SH-SY5Y (cell line): ENCODE measurements at regions not wholly inside any gene's neighbourhood (a gene's known extent, or its start where the extent isn't known, plus 50 kb on each side); places are given as distances from the start of the nearest gene placed in this dataset.

Experiments
- GATA2 ChIP-seq: IDR thresholded peaks from 2 replicates; pipeline ENCODE4 v1.6.1; 2011; ENCODE audit warnings: mild to moderate bottlenecking, low read depth, low read length
- GATA3 ChIP-seq: IDR thresholded peaks from 2 replicates; pipeline ENCODE4 v1.6.1; 2011; ENCODE audit warnings: low read depth, mild to moderate bottlenecking, low read length, moderate library complexity

- no peak for TF ChIP-seq GATA3
- TF ChIP-seq GATA2, result no peak
Observed at GRCh38 chr10:29797616-29798015, 162.8 kb upstream of the SVIL start.
